Parathyroid adenoma (tissue), 2 donors: ENCODE measurements at regions not wholly inside any gene's neighbourhood (a gene's known extent, or its start where the extent isn't known, plus 50 kb on each side); places are given as distances from the start of the nearest gene placed in this dataset.

Source experiments
- H2AFZ ChIP-seq: fragments of 300-600 bp; sonication (generic); one replicate; pipeline ENCODE4 v1.7.0; 2017; ENCODE audit warnings: antibody characterized with exemption, mild to moderate bottlenecking
- H3K27ac ChIP-seq: fragments of 300-600 bp; sonication (generic); one replicate; pipeline ENCODE4 v1.7.0; 2017
- H3K27me3 ChIP-seq: fragments of 300-600 bp; sonication (generic); one replicate; pipeline ENCODE4 v1.7.0; 2017; ENCODE audit warnings: low read length; ENCODE audit not compliant: control insufficient read depth, insufficient read depth
- H3K36me3 ChIP-seq: fragments of 300-600 bp; sonication (generic); one replicate; pipeline ENCODE4 v1.7.0; 2017; ENCODE audit warnings: low read length; ENCODE audit not compliant: control insufficient read depth, insufficient read depth
- H3K4me1 ChIP-seq: fragments of 300-600 bp; sonication (generic); one replicate; pipeline ENCODE4 v1.7.0; 2017; ENCODE audit warnings: control low read depth
- H3K4me2 ChIP-seq: fragments of 300-600 bp; sonication (generic); one replicate; pipeline ENCODE4 v1.7.0; 2017; ENCODE audit warnings: low read length
- H3K4me3 ChIP-seq: fragments of 300-600 bp; sonication (generic); one replicate; pipeline ENCODE4 v1.7.0; 2017; ENCODE audit warnings: low read depth, low read length
- H3K79me2 ChIP-seq: fragments of 300-600 bp; sonication (generic); one replicate; pipeline ENCODE4 v1.7.0; 2017; ENCODE audit warnings: control low read depth
- H3K9ac ChIP-seq: fragments of 300-600 bp; sonication (generic); one replicate; pipeline ENCODE4 v1.7.0; 2017; ENCODE audit warnings: mild to moderate bottlenecking
- H3K9me3 ChIP-seq: fragments of 300-600 bp; sonication (generic); one replicate; pipeline ENCODE4 v1.7.0; 2017; ENCODE audit warnings: low read length; ENCODE audit not compliant: control insufficient read depth
- TF ChIP-seq, protein P1 (sequence below): fragments of 300-600 bp; sonication (generic); IDR thresholded peaks from one replicate; pipeline ENCODE4 v1.7.0; 2017; ENCODE audit warnings: antibody characterized with exemption, mild to moderate bottlenecking
- donor health status: primary hyperparathyroidism.

DNA sequence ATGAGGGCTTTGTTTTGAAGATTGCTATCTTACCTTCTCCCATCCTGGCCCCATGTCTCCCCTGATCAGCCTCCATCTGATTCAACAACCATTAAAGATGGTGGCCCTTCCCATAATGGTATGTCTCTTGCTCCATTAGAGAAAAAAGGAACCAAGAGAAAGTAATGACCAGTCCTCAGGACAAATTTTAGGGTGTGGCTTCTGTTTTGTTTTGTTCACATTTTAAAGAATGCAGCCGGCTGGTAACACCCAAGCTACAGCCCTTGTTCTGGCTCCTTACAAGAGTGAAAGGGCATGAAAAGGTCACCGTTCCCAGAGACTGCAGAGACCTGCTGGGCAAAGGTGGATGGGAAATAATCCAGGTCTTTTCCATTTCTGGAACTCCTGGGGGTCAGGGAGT is 287.9 kb upstream of the NEBL start:
- Histone ChIP-seq H3K9ac (no peak overlapping the region), H3K4me2 (no peak overlapping the region), H3K4me3 (no peak overlapping the region), H3K27me3 (no peaks in the 10 kb centered on the region), H3K9me3 (no peaks in the 10 kb centered on the region), H3K36me3 (no peaks in the 10 kb centered on the region), H3K27ac (no peak overlapping the region), H2AFZ (peak overlapping the region; percentile 14), H3K4me1 (peaks cover 13% of the 10 kb centered on the region), H3K79me2 (no peaks in the 10 kb centered on the region)
- TF ChIP-seq, protein P1, sequence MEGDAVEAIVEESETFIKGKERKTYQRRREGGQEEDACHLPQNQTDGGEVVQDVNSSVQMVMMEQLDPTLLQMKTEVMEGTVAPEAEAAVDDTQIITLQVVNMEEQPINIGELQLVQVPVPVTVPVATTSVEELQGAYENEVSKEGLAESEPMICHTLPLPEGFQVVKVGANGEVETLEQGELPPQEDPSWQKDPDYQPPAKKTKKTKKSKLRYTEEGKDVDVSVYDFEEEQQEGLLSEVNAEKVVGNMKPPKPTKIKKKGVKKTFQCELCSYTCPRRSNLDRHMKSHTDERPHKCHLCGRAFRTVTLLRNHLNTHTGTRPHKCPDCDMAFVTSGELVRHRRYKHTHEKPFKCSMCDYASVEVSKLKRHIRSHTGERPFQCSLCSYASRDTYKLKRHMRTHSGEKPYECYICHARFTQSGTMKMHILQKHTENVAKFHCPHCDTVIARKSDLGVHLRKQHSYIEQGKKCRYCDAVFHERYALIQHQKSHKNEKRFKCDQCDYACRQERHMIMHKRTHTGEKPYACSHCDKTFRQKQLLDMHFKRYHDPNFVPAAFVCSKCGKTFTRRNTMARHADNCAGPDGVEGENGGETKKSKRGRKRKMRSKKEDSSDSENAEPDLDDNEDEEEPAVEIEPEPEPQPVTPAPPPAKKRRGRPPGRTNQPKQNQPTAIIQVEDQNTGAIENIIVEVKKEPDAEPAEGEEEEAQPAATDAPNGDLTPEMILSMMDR: no peak

DNA sequence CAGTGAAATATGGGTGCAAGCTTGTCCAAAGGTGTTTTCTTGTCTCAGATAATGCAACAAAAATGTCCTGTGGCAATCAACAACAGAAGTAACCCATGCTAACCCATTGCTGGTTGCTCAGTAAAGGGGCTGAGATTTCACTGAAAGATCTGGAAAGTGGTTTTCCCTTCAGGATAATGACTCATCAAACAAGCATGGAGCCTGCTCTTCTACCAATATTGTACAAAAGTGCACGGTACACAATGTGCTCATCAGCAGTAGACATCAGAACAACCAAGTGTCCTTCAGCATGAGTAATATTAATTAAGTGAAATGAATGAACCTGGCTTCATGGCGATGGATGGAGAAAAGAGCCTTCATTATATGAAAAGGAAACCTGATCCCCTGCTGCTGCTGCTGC is 287.1 kb upstream of the NEBL start:
- H3K4me3 ChIP-seq: no peak overlapping the region
- H3K4me1 ChIP-seq: peaks cover 13% of the 10 kb centered on the region
- H3K27me3 ChIP-seq: no peaks in the 10 kb centered on the region
- H2AFZ ChIP-seq: peak overlapping the region; percentile 20
- no peaks in the 10 kb centered on the region for H3K36me3 ChIP-seq
- no peaks in the 10 kb centered on the region for H3K9me3 ChIP-seq
- H3K4me2 ChIP-seq: no peak overlapping the region
- H3K27ac ChIP-seq: no peak overlapping the region
- H3K79me2 ChIP-seq: no peaks in the 10 kb centered on the region
- TF ChIP-seq, protein P1: no peak
- no peak overlapping the region for H3K9ac ChIP-seq

GRCh38 chr10:21183025-21183424 is 285.9 kb upstream of the NEBL start:
- H3K79me2 ChIP-seq: no peaks in the 10 kb centered on the region
- TF ChIP-seq, protein P1: no peak
- no peak overlapping the region for H3K4me3 ChIP-seq
- peaks cover 13% of the 10 kb centered on the region for H3K4me1 ChIP-seq
- no peaks in the 10 kb centered on the region for H3K27me3 ChIP-seq
- no peak overlapping the region for H2AFZ ChIP-seq
- no peaks in the 10 kb centered on the region for H3K9me3 ChIP-seq
- H3K36me3 ChIP-seq: no peaks in the 10 kb centered on the region
- H3K9ac ChIP-seq: no peak overlapping the region
- H3K27ac ChIP-seq: no peak overlapping the region
- H3K4me2 ChIP-seq: no peak overlapping the region

- no peaks in the 10 kb centered on the region for H3K9me3 ChIP-seq
- H3K4me1 ChIP-seq: peaks cover 13% of the 10 kb centered on the region
- H3K4me3 ChIP-seq: no peak overlapping the region
- H3K27me3 ChIP-seq: no peaks in the 10 kb centered on the region
- no peak overlapping the region for H3K9ac ChIP-seq
- no peaks in the 10 kb centered on the region for H3K79me2 ChIP-seq
- H3K4me2 ChIP-seq: no peak overlapping the region
- H2AFZ ChIP-seq: no peak overlapping the region
- no peaks in the 10 kb centered on the region for H3K36me3 ChIP-seq
- TF ChIP-seq, protein P1: no peak
- no peak overlapping the region for H3K27ac ChIP-seq
Observed at GRCh38 chr10:21181451-21181850, 284.3 kb upstream of the NEBL start.

DNA sequence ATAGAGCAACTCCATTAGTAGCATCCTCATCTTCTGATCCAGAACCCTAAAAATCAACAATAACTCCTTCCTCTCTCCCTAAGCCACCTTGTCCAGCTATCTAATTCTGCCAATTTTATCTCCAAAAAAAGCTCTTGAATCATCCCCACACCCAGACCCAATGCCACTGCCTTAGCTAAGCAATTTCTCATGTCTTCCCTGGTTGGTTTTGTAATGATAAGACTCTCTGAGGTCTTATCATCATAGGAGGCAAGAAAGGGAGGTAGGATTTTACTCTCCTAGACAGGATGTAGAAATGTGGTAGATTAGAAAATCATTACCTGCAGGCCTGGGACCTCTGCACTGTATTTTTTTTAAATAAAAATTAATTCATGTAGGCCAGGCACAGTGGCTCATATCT is 283.5 kb upstream of the NEBL start:
- H3K4me1 ChIP-seq: peaks cover 13% of the 10 kb centered on the region

More for the DNA sequence above, 283.5 kb upstream of the NEBL start:
- no peak overlapping the region for H2AFZ ChIP-seq
- H3K27ac ChIP-seq: no peak overlapping the region
- no peaks in the 10 kb centered on the region for H3K27me3 ChIP-seq
- H3K4me3 ChIP-seq: no peak overlapping the region
- H3K4me2 ChIP-seq: no peak overlapping the region
- no peaks in the 10 kb centered on the region for H3K9me3 ChIP-seq
- peaks cover 3% of the 10 kb centered on the region for H3K79me2 ChIP-seq
- no peaks in the 10 kb centered on the region for H3K36me3 ChIP-seq
- H3K9ac ChIP-seq: no peak overlapping the region
- TF ChIP-seq, protein P1: no peak
